ENCODE measurements at regions not wholly inside any gene's neighbourhood (a gene's known extent, or its start where the extent isn't known, plus 50 kb on each side); places are given as distances from the start of the nearest gene placed in this dataset.

GRCh38 chr1:162943622-162944021 is 82.6 kb upstream of the CCDC190 start:
- H3K27ac Mint-ChIP-seq (ENCODE audit: unreplicated experiment): no peak overlapping the region
- no peak for TF ChIP-seq CTCF (IDR thresholded peaks at IDR 0.05; ENCODE audit: unreplicated experiment)
- CTCF ChIA-PET: no interaction called here
- H3K36me3 Mint-ChIP-seq (ENCODE audit: insufficient read depth, unreplicated experiment): no peaks in the 10 kb centered on the region
- intact Hi-C loops (cut with micrococcal nuclease; ENCODE audit: unreplicated experiment): no loop called here
- H3K27me3 Mint-ChIP-seq (ENCODE audit: unreplicated experiment): no peaks in the 10 kb centered on the region
- H3K4me3 Mint-ChIP-seq (ENCODE audit: low read depth, unreplicated experiment): no peak overlapping the region
- no peak for DNase-seq
- no TSS peak for BruUV-seq (replicated peaks)
- no peaks in the 10 kb centered on the region for H3K4me1 Mint-ChIP-seq (ENCODE audit: low read depth, unreplicated experiment)
- H3K9me3 Mint-ChIP-seq (ENCODE audit: low read depth, unreplicated experiment): no peaks in the 10 kb centered on the region

- no peaks in the 10 kb centered on the region for H3K36me3 Mint-ChIP-seq (ENCODE audit: insufficient read depth, unreplicated experiment)
- DNase-seq: no peak
- CTCF ChIA-PET: no interaction called here
- no peak overlapping the region for H3K4me3 Mint-ChIP-seq (ENCODE audit: low read depth, unreplicated experiment)
- TF ChIP-seq CTCF (IDR thresholded peaks at IDR 0.05; ENCODE audit: unreplicated experiment): no peak
- H3K4me1 Mint-ChIP-seq (ENCODE audit: low read depth, unreplicated experiment): no peaks in the 10 kb centered on the region
- intact Hi-C loops (cut with micrococcal nuclease; ENCODE audit: unreplicated experiment): no loop called here
- no peaks in the 10 kb centered on the region for H3K9me3 Mint-ChIP-seq (ENCODE audit: low read depth, unreplicated experiment)
- no peak overlapping the region for H3K27ac Mint-ChIP-seq (ENCODE audit: unreplicated experiment)
- no peaks in the 10 kb centered on the region for H3K27me3 Mint-ChIP-seq (ENCODE audit: unreplicated experiment)
- no TSS peak for BruUV-seq (replicated peaks)
Measured at GRCh38 chr1:162942916-162943559, 82.1 kb upstream of the CCDC190 start.

- Mint-ChIP-seq H3K4me3 (ENCODE audit: low read depth, unreplicated experiment) (no peak overlapping the region), H3K4me1 (ENCODE audit: low read depth, unreplicated experiment) (no peaks in the 10 kb centered on the region), H3K27me3 (ENCODE audit: unreplicated experiment) (no peaks in the 10 kb centered on the region), H3K9me3 (ENCODE audit: low read depth, unreplicated experiment) (no peaks in the 10 kb centered on the region), H3K27ac (ENCODE audit: unreplicated experiment) (no peak overlapping the region), H3K36me3 (ENCODE audit: insufficient read depth, unreplicated experiment) (no peaks in the 10 kb centered on the region)
- BruUV-seq (replicated peaks): no TSS peak
- no peak for TF ChIP-seq CTCF (IDR thresholded peaks at IDR 0.05; ENCODE audit: unreplicated experiment)
- CTCF ChIA-PET: interaction anchor here (0.7 kb wide), 1 partner anchor 22 kb away, joined by 3 read pairs; no protein-coding TSS in a partner anchor
- intact Hi-C loops (cut with micrococcal nuclease; ENCODE audit: unreplicated experiment): no loop called here
- no peak for DNase-seq
Measured at GRCh38 chr1:162941024-162941423, 80.0 kb upstream of the CCDC190 start.

GRCh38 chr1:162939035-162939434 is 78.1 kb upstream of the CCDC190 start:
- no TSS peak for BruUV-seq (replicated peaks)
- intact Hi-C loops (cut with micrococcal nuclease; ENCODE audit: unreplicated experiment): no loop called here
- H3K4me1 Mint-ChIP-seq (ENCODE audit: low read depth, unreplicated experiment): no peaks in the 10 kb centered on the region
- TF ChIP-seq CTCF (IDR thresholded peaks at IDR 0.05; ENCODE audit: unreplicated experiment): no peak
- no peak overlapping the region for H3K27ac Mint-ChIP-seq (ENCODE audit: unreplicated experiment)
- H3K9me3 Mint-ChIP-seq (ENCODE audit: low read depth, unreplicated experiment): no peaks in the 10 kb centered on the region
- DNase-seq: no peak
- no peaks in the 10 kb centered on the region for H3K27me3 Mint-ChIP-seq (ENCODE audit: unreplicated experiment)
- CTCF ChIA-PET: no interaction called here
- H3K36me3 Mint-ChIP-seq (ENCODE audit: insufficient read depth, unreplicated experiment): no peaks in the 10 kb centered on the region
- no peak overlapping the region for H3K4me3 Mint-ChIP-seq (ENCODE audit: low read depth, unreplicated experiment)

Measured in Calu3 (cell line).